GM21576 (cell line): ENCODE measurements at regions not wholly inside any gene's neighbourhood (a gene's known extent, or its start where the extent isn't known, plus 50 kb on each side); places are given as distances from the start of the nearest gene placed in this dataset.
A peak's percentile ranks its signal among the peaks of the same experiment; 100 is the strongest.

Experiments used
- ATAC-seq: cut with Tn5 transposase; IDR thresholded peaks from one replicate; pipeline ENCODE4 v1.9.1; 2021; ENCODE audit warnings: mild to moderate bottlenecking, moderate library complexity; ENCODE audit not compliant: unreplicated experiment

GRCh38 chr2:198315791-198316630, 511.6 kb downstream of the PLCL1 start:
- no peak for ATAC-seq

DNA sequence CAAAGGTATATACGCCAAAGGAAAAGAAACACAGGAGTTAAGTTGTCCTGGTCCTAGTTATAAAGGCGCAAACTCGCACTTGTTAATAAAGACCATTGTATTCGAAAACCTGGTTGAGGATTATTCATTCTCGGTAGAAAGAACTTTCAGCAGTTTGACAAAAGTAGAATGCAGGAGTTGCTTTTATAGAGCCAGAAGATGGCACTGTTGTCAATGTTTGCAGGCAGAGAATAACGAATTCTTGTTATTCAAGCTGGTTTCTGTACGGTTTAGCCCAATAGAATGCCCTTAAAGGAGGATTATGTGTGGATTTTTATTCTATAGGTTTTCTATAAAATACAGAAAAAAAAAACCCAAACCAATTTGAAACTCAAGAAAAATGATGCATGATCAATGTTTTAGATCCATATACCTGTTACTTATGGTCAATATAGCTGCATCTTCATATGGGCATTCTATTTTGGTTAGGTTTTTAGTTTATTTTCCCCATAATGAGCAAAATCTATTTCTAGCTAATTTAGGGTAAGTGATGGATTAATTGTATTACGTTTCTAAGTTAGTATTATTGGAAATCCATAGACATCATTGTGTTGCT, 510.3 kb downstream of the PLCL1 start:
- no peak for ATAC-seq

DNA sequence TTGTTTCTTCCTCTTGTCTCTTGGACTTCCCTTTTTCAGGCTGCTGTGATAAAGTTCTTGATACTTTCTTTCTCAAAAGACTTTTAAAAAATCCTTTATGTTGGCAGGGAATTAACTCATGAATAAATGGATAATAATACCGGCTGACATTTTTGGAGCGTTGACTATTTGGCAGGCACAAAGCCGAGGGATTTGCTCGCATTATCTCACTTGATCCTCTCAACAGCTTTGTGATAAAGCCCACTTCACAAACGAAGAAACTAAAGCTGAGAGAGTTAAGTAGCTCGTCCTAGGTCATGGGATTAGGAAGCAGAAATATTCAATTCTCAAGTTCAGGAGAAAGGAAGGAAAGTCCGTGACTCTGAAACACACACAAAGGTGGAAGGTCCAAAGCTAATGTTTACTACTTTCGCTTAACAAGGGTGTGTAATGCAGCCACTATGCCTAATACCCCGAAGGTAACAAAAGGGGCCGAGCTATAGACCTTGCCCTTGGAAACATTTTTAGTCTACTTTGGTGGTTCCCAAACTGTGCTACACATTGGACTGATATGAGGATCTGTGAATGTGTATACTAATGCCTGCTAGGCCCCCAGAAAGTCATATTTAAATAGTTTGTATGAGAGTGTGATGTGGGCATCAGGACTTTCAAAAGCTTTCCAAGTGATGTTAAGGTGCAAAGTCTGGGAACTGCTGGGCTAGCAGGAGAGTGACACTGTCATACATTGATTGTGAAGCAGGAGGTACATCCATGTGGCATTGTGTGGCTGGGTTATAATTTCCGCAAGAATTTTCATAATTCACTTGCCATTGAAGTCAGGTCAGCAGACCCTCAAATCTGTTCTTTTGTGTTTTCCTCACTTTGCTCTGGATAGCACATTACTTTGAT, 508.4 kb downstream of the PLCL1 start:
- ATAC-seq, result no peak

DNA sequence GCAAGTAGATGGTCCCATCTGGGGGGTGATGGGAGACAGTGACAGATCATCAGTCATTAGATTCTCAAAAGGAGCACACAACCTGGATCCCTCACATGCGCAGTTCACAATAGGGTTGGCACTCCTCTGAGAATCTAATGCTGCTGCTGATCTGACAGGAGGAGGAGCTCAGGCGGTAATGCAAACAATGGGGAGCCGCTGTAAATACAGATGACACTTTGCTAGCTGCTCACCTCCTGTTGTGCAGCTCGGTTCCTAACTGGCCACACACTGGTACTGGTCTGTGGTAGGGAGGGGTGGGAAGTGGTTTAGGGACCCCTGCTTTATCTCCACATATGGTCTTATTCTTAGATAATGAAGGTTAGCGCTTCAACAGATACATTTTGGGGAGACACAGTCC, 506.6 kb downstream of the PLCL1 start:
- ATAC-seq, result no peak

GRCh38 chr2:198309673-198310280, 505.4 kb downstream of the PLCL1 start:
- ATAC-seq, result no peak

- no peak for ATAC-seq
Observed at GRCh38 chr2:198309081-198309480, 504.7 kb downstream of the PLCL1 start.

DNA sequence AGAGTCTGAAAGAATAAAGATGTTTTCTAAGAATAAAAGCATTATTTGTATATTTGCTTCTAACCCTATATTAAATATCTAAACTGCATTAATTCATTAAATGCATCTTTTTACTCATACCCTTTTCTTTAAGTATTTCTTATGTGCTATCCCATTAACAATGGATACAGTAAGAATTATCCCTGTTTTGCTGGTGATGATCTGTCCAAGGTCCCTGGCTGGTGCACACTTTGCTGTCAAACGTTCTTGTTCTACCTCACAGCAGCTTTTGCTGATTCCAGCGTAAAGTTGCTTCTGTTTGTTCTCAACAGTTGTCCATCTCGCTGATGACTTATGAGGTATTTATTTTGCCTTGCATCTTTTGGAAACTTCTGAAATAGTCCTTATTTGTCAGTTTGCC, 504.0 kb downstream of the PLCL1 start:
- no peak for ATAC-seq

- no peak for ATAC-seq
Observed at GRCh38 chr2:198307093-198307492, 502.7 kb downstream of the PLCL1 start.

- no peak for ATAC-seq
Observed at GRCh38 chr2:198304859-198305258, 500.5 kb downstream of the PLCL1 start.

- no peak for ATAC-seq
Observed at GRCh38 chr2:198297350-198297749, 493.0 kb downstream of the PLCL1 start.

GRCh38 chr2:198296665-198297308, 492.4 kb downstream of the PLCL1 start:
- ATAC-seq, result peak; percentile 88

- no peak for ATAC-seq
Observed at GRCh38 chr2:198293281-198293680, 488.9 kb downstream of the PLCL1 start.

DNA sequence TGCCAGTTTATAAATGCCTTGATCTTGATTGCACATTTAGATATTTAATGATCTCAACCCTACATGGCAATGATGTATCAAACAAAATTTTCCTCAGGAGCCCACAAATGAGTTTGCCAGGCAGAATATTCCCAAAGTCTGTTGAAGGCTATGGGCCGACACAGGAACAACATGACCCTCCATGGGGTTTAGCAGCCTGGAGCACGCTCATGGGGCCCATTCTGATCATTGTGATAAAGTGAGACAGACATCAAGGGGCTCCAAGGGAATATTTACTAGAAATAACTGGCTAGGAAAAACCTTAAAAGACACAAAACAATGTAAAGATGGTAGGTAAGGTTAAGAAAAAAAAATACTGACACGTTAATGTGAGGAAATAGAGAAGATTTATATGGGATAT, 485.4 kb downstream of the PLCL1 start:
- ATAC-seq, result no peak

DNA sequence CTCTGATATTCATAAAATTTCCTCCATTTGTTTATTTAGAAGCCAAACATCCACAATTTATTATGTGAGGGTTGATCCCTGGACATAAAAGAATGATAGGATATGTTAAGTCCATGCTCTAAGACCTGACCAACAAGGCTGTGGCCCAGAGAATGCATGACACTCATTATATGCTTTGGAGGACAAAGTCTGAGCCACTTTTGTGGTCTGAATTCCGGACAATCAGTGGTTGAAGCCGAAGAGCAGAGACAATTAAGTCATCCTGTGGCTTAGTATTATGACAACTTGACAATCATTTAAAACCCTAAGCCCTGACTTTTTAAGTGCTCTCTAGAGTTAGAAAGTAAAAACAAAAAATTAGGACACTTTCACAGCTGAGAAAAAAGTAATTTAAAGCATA, 483.3 kb downstream of the PLCL1 start:
- ATAC-seq, result no peak

GRCh38 chr2:198285216-198285615, 480.8 kb downstream of the PLCL1 start:
- ATAC-seq, result no peak

DNA sequence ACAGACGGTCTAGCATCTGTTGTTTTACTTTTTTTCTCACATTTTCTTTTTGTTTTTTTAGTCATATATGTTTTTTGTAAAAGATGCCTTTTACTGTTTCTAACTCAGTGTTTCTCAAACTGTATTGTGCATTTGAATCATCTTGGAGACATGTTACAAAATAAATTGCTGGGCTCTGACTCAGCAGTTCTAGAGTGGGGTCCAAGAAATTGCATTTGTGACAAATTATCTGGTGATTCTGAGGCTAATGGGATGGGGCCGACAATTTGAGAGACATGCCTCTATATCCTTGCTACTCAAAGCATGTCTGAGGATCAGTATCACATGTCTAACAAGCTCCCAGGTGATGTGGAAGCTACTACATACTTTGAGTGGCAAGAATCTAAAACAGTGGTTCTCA, 478.8 kb downstream of the PLCL1 start:
- ATAC-seq, result no peak

DNA sequence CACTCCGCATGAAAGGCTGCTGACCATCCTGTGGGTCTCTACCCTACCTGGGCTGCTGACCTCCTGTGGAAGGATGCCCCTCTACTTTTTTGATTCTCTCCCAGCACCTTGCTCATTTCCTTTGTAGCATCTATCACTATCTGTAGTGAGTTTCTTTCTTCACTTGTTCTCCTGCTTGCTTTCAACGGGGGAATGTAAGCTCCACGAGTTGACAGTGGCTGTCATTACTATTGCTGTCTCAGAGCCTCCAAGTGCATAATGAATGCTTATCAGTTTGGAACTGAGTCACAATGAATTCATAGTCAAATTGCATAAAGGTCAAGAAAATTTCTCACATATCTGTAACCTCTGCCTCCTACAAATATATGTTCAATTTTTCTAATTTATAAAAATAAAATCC, 477.7 kb downstream of the PLCL1 start:
- no peak for ATAC-seq

DNA sequence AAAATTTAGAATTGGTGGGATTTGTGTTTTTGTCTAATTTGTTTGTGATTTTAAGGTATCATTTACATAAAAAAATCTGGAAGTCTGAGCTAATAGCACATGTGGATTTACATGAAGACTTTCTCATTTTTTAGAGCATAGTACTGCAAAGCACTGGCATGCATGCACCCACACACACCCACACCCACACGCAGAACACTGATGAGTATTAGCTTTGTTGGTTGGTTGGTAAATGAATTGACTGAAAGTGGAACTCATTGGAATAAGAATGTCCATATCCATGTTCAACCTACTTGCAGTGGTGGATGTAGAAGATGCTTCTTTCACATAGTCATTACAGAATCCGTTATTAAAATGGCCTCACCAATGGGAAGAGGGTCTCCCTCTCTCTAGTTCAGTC, 475.8 kb downstream of the PLCL1 start:
- ATAC-seq, result no peak

- no peak for ATAC-seq
Observed at GRCh38 chr2:198279026-198279425, 474.6 kb downstream of the PLCL1 start.

GRCh38 chr2:198277181-198277580, 472.8 kb downstream of the PLCL1 start:
- no peak for ATAC-seq

DNA sequence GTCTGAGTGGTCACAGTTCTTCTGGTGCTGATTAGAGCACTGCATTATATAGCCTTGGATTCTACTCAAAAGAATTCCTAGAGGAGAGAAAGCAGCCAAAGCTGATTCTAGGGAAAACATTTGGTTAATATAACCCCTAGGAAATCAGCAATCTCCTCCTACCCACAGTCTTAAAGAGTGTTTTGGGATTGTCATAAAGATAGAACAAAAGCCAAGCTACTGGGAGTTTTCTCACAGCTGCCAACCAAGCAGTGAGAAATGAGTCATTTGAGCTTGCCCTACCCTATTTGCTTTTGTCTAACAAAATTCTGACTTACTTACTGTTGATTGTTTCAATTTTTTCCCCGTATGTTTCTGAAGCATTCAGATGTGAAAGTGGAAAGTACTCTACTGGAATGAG, 469.3 kb downstream of the PLCL1 start:
- ATAC-seq, result no peak
